LNCAP (cell line): ENCODE measurements at regions not wholly inside any gene's neighbourhood (a gene's known extent, or its start where the extent isn't known, plus 50 kb on each side); places are given as distances from the start of the nearest gene placed in this dataset.

ENCODE experiments used
- CTCF ChIP-seq: fragments of 450-650 bp; IDR thresholded peaks from 2 replicates; pipeline ENCODE4 v1.5.1; 2017; ENCODE audit warnings: mild to moderate bottlenecking

- TF ChIP-seq CTCF: no peak
Measured at GRCh38 chr17:73840829-73841228, 196.6 kb upstream of the SDK2 start.

DNA sequence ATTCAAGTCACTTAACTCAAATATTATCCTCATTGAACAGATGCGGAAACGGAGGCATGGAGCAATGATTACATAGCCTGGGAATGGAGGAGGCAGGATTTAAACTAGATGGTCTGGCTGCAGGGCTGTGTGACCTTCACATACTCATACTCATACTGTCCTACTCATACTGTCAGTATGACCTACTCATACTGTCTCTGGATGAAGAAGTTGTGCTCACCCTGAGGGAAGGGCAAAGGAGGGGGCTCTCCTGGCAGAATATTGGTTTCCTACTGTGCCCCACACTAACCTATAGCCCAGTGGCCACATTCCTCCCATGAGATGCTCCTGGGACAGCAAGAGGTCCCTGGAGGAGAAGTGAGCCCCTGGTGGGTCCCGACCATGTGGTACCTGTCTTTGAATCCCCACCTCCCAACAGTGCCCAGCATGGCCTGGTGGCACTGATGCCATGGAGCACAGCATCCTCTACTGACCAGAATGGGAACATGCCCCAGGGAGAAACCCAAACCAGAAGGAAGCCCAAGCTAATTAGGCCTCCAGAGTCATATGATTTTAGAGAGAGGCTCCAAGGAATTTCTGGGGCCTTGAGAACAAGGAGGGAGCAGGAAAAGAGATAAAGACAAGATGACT lies 197.3 kb upstream of the SDK2 start:
- peak; percentile 30; the same call in 1 of the 2 replicates for TF ChIP-seq CTCF

GRCh38 chr17:73847952-73848351 lies 203.7 kb upstream of the SDK2 start:
- no peak for TF ChIP-seq CTCF

DNA sequence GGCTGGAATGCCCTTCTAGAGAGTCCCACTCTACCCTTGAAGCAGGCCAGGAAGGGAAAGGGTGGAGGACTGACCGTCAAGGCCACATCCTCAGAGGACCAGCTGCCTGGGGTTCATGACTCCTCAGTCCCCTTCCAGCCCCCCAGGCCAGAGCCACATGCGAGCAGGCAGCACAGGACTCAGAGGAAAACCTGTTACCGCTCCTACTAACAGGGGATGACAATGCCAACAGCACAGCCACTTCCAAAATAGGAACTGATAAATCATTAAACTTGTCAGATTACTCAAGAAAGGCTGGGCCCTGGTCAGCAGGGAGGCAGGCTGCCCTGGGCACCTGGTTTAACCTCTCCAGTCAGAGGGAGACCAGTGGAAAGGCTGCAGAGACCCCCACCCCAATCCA lies 206.2 kb upstream of the SDK2 start:
- TF ChIP-seq CTCF: no peak

DNA sequence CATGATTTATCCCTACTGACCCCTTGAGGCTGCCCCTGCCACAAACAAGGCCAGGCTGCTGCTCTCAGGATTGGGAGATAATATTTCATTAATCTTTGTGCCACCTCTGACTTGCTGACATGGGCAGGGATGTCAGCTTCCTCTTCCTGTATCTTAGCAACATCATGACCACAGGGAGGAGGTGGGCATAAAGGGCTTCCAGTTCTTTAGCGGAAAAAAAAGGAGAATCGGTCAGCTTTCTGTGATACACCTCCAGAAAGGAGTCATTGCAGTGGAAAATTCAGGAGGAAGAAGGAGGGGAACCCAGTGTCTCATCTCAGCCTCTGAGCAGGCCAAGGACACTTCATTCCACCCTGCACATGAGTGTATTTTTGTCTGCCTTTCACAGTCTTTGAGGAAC lies 206.8 kb upstream of the SDK2 start:
- no peak for TF ChIP-seq CTCF

- no peak for TF ChIP-seq CTCF
Measured at GRCh38 chr17:73851921-73852320, 207.7 kb upstream of the SDK2 start.

DNA sequence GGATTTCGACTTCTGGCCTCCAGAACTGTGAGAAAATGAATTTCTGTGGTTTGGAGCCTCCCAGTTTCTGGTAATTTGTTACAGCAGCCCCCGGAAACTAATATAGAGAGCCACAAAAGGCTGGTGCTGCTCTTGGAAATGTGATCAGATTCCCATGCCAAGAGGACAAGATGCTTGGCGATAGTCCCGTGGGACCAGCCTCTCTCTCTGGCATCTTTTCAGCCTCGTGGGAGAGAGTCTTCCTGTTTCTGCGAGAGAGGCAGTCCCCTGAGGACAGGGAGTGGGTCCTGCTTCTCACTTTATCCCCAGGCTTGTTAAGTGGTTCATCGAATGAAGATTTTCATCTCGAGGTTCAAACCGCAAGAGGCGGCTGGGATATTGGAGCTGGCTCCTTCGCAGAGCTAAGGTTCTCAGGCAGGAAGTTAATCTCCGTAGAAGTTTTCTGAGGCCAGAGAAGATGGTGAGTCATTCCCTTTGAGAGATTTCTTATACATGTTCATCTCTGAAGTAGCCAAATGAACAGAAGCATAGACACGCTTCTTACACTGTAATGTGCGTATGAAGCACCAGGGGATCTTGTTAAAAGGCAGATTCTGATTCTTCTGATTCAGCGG lies 211.6 kb upstream of the SDK2 start:
- no peak for TF ChIP-seq CTCF
